ENCODE measurements at regions not wholly inside any gene's neighbourhood (a gene's known extent, or its start where the extent isn't known, plus 50 kb on each side); places are given as distances from the start of the nearest gene placed in this dataset.

GRCh38 chr9:103407260-103407659, 412.1 kb downstream of the CYLC2 start:
- intact Hi-C loops (cut with DNase I; ENCODE audit: low total_unique reads), result no loop called here
- TF ChIP-seq CTCF (IDR thresholded peaks at IDR 0.05), result no peak
- TF ChIP-seq POLR2A (IDR thresholded peaks at IDR 0.05), result no peak
- no peak overlapping the region for H3K4me3 ChIP-seq (ENCODE audit: low read depth, poor library complexity, severe bottlenecking)
- peak in 1 of 2 donors; percentile 80 for DNase-seq (ENCODE audit: low spot score in 2 of 2)
- WGBS, 2 donors, result 90 to 100% methylated on average over 1 of the region's 1 CpG

GRCh38 chr9:103410059-103410458, 414.9 kb downstream of the CYLC2 start:
- WGBS, 2 donors, result 68 to 76% methylated on average over 4 of the region's 4 CpGs

GRCh38 chr9:103427696-103428095, 432.6 kb downstream of the CYLC2 start:
- TF ChIP-seq POLR2A (IDR thresholded peaks at IDR 0.05) (no peak), CTCF (IDR thresholded peaks at IDR 0.05) (no peak)
- WGBS, 2 donors, result 68 to 82% methylated on average over 4 of the region's 4 CpGs
- no peak overlapping the region for H3K4me3 ChIP-seq (ENCODE audit: low read depth, poor library complexity, severe bottlenecking)
- no peak for DNase-seq (ENCODE audit: low spot score in 2 of 2)
- intact Hi-C loops (cut with DNase I; ENCODE audit: low total_unique reads), result no loop called here

More at GRCh38 chr9:103410059-103410458, 414.9 kb downstream of the CYLC2 start:
- H3K4me3 ChIP-seq (ENCODE audit: low read depth, poor library complexity, severe bottlenecking), result no peak overlapping the region
- TF ChIP-seq POLR2A (IDR thresholded peaks at IDR 0.05) (no peak), CTCF (IDR thresholded peaks at IDR 0.05) (no peak)
- intact Hi-C loops (cut with DNase I; ENCODE audit: low total_unique reads), result no loop called here
- no peak for DNase-seq (ENCODE audit: low spot score in 2 of 2)

GRCh38 chr9:103430469-103430868, 435.3 kb downstream of the CYLC2 start:
- whole genome bisulfite sequencing, 2 donors, result 44 to 68% methylated on average over 1 of the region's 1 CpG
- H3K4me3 ChIP-seq (ENCODE audit: low read depth, poor library complexity, severe bottlenecking), result no peak overlapping the region
- TF ChIP-seq CTCF (IDR thresholded peaks at IDR 0.05) (no peak), POLR2A (IDR thresholded peaks at IDR 0.05) (no peak)
- no peak for DNase-seq (ENCODE audit: low spot score in 2 of 2)
- intact Hi-C loops (cut with DNase I; ENCODE audit: low total_unique reads), result loop anchor here (10.0 kb wide), 1 partner anchor 1294 kb away; no protein-coding TSS in a partner anchor

- no peak for DNase-seq (ENCODE audit: low spot score in 2 of 2)
- TF ChIP-seq POLR2A (IDR thresholded peaks at IDR 0.05) (no peak), CTCF (IDR thresholded peaks at IDR 0.05) (no peak)
- H3K4me3 ChIP-seq (ENCODE audit: low read depth, poor library complexity, severe bottlenecking), result no peak overlapping the region
- intact Hi-C loops (cut with DNase I; ENCODE audit: low total_unique reads), result loop anchor here (10.0 kb wide), 1 partner anchor 1293 kb away; no protein-coding TSS in a partner anchor
Observed at GRCh38 chr9:103431809-103432208, 436.7 kb downstream of the CYLC2 start.

GRCh38 chr9:103444176-103444575, 449.0 kb downstream of the CYLC2 start:
- WGBS, 2 donors, result 57 to 60% methylated on average over 2 of the region's 2 CpGs
- DNase-seq (ENCODE audit: low spot score in 2 of 2), result no peak
- intact Hi-C loops (cut with DNase I; ENCODE audit: low total_unique reads), result no loop called here
- H3K4me3 ChIP-seq (ENCODE audit: low read depth, poor library complexity, severe bottlenecking), result no peak overlapping the region
- TF ChIP-seq POLR2A (IDR thresholded peaks at IDR 0.05) (no peak), CTCF (IDR thresholded peaks at IDR 0.05) (no peak)

Data from lower leg skin (tissue), 4 donors.